ENCODE measurements at regions not wholly inside any gene's neighbourhood (a gene's known extent, or its start where the extent isn't known, plus 50 kb on each side); places are given as distances from the start of the nearest gene placed in this dataset.
"Not testable (repeated sequence)": the region's sequence is repeated elsewhere in the genome, so short reads cannot be mapped to it uniquely, and the experiment has no call there.

GRCh38 chr5:39629946-39630345 is 205.2 kb upstream of the DAB2 start:
- DNase-seq = no peak

GRCh38 chr5:39628348-39628747 is 203.6 kb upstream of the DAB2 start:
- no peak for DNase-seq

- no peak for DNase-seq
These were observed 200.1 kb upstream of the DAB2 start for GRCh38 chr5:39624890-39625289.

GRCh38 chr5:39624268-39624886 is 199.6 kb upstream of the DAB2 start:
- DNase-seq = no peak

- DNase-seq = no peak
These were observed 198.6 kb upstream of the DAB2 start for GRCh38 chr5:39623291-39623865.

GRCh38 chr5:39622281-39622680 is 197.5 kb upstream of the DAB2 start:
- no peak for DNase-seq

GRCh38 chr5:39619168-39619818 is 194.5 kb upstream of the DAB2 start:
- no peak for DNase-seq

- DNase-seq = no peak
These were observed 193.6 kb upstream of the DAB2 start for GRCh38 chr5:39618391-39618790.

- DNase-seq = no peak
These were observed 191.4 kb upstream of the DAB2 start for GRCh38 chr5:39616131-39616530.

- not testable (repeated sequence) for DNase-seq
These were observed 186.3 kb upstream of the DAB2 start for GRCh38 chr5:39611076-39611475.

- no peak for DNase-seq
These were observed 183.2 kb upstream of the DAB2 start for GRCh38 chr5:39608024-39608423.

GRCh38 chr5:39606591-39606990 is 181.8 kb upstream of the DAB2 start:
- no peak for DNase-seq

- DNase-seq = peak in 1 of 3 experiments; percentile 22
These were observed 181.1 kb upstream of the DAB2 start for GRCh38 chr5:39605588-39606575.

- no peak for DNase-seq
These were observed 180.4 kb upstream of the DAB2 start for GRCh38 chr5:39605145-39605544.

GRCh38 chr5:39604491-39604890 is 179.7 kb upstream of the DAB2 start:
- no peak for DNase-seq

GRCh38 chr5:39599721-39600431 is 175.1 kb upstream of the DAB2 start:
- peak in 1 of 3 experiments; percentile 20 for DNase-seq

- DNase-seq = no peak
These were observed 174.0 kb upstream of the DAB2 start for GRCh38 chr5:39598661-39599248.

- DNase-seq = no peak
These were observed 163.4 kb upstream of the DAB2 start for GRCh38 chr5:39588179-39588578.

- no peak for DNase-seq
These were observed 162.9 kb upstream of the DAB2 start for GRCh38 chr5:39587675-39588074.

- DNase-seq = no peak
These were observed 161.4 kb upstream of the DAB2 start for GRCh38 chr5:39586185-39586584.

GRCh38 chr5:39584927-39585326 is 160.1 kb upstream of the DAB2 start:
- DNase-seq = no peak

Data from NCI-H1417 (cell line).